AG04450 (cell line): ENCODE measurements at regions not wholly inside any gene's neighbourhood (a gene's known extent, or its start where the extent isn't known, plus 50 kb on each side); places are given as distances from the start of the nearest gene placed in this dataset.

Experiments
- CTCF ChIA-PET: fragments of 300-600, 350-600 bp; formaldehyde crosslinking; extraction: SDS; loops from one replicate; lab custom pipeline; 2022; ENCODE audit warnings: antibody characterized with exemption, inconsistent platforms; lab: Charles Lee
- POLR2A ChIA-PET: fragments of 350-600 bp; formaldehyde crosslinking; extraction: SDS; loops from one replicate; lab custom pipeline; 2021; ENCODE audit warnings: antibody characterized with exemption, inconsistent platforms; lab: Yijun Ruan, JAX
- DNase-seq: peaks from one replicate; pipeline ENCODE4 v3.0.0-alpha.2; 2011; ENCODE audit warnings: low read depth, low spot score
- H3K27ac ChIP-seq: one replicate; pipeline ENCODE4 v1.5.1; 2012; ENCODE audit warnings: low read depth, low read length, control low read depth
- H3K27me3 ChIP-seq: one replicate; pipeline ENCODE4 v1.6.0; 2012; ENCODE audit warnings: low read length; ENCODE audit not compliant: control insufficient read depth, insufficient read depth
- H3K4me3 ChIP-seq: 2 replicates; pipeline ENCODE4 v1.5.1; 2011; ENCODE audit warnings: mild to moderate bottlenecking, low read depth, low read length, control low read depth
- H3K9me3 ChIP-seq: 2 replicates; pipeline ENCODE4 v1.5.1; 2012; ENCODE audit warnings: low read length; ENCODE audit not compliant: control insufficient read depth, insufficient read depth
- CTCF ChIP-seq: IDR thresholded peaks from 2 replicates; pipeline ENCODE4 v1.5.1; 2011; ENCODE audit warnings: low read depth, low read length, control low read depth, inconsistent platforms

DNA sequence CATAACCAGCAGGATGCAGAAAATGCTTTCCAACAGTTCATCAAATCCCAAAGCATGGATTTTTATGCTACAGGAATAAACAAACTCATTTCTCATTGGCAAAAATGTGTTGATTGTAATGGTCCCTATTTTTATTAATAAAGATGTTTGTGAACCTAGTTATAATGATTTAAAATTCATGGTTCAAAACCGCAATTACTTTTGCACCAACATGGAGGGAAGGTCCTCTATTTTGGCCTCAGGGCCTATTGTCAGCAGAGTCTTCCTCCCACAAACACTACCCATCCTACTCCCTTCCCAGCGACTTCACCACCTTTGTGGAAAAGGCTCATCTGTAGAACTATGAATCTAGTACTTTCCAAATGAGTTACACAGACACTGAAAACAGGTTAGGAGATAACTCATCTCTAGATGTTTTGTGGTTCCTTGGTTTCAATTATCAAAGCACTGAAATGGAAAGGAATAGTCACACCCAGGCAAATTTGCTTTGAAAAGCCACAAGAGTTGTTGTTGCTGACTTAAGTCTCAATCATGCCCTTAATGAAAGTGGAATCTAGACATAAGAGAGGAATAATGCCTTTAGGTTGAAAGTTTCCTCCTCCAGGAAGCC is 59.4 kb upstream of the FRMD4A start:
- DNase-seq: no peak
- POLR2A ChIA-PET: no interaction called here
- H3K27ac ChIP-seq: no peak overlapping the region
- peaks cover 4% of the 10 kb centered on the region; the same call in 1 of the 2 replicates for H3K9me3 ChIP-seq
- CTCF ChIA-PET: no interaction called here
- TF ChIP-seq CTCF: no peak
- peaks cover 5% of the 10 kb centered on the region for H3K27me3 ChIP-seq
- no peak overlapping the region for H3K4me3 ChIP-seq

GRCh38 chr10:14385596-14386593 is 55.2 kb upstream of the FRMD4A start:
- TF ChIP-seq CTCF: peak; percentile 16; the same call in 1 of the 2 replicates
- POLR2A ChIA-PET: interaction anchor here (1.1 to 1.7 kb wide), 2 partner anchors 11 to 201 kb away, joined by 5 to 9 read pairs; no protein-coding TSS in a partner anchor
- peak; percentile 64 for DNase-seq
- peaks cover 3% of the 10 kb centered on the region for H3K27me3 ChIP-seq
- no peak overlapping the region for H3K27ac ChIP-seq
- no peak overlapping the region for H3K4me3 ChIP-seq
- CTCF ChIA-PET: interaction anchor here (0.5 to 1.8 kb wide), 9 partner anchors 10 to 436 kb away, joined by 3 to 20 read pairs (median 5); no protein-coding TSS in a partner anchor
- H3K9me3 ChIP-seq: no peaks in the 10 kb centered on the region

DNA sequence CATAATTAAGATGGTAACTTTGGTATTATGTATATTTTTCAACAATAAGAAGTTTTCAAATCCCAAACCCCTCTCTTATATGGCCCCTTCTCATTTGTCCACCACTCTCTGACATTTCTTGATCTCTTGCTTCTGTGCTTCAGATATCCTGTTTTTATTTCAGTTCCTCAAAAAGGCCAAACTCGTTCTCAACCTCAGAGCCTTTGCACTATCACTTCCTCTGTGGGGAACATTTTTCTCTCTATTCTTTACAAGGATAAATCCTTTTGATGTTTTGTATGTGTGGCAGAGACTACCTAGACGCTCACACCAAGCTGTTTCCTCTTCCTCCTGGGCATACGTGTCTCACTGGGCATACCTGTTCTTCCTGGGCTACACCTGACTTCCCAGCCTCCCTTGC is 54.2 kb upstream of the FRMD4A start:
- Histone ChIP-seq H3K4me3 (no peak overlapping the region), H3K27ac (no peak overlapping the region), H3K9me3 (no peaks in the 10 kb centered on the region), H3K27me3 (no peaks in the 10 kb centered on the region)
- DNase-seq: no peak
- ChIA-PET POLR2A (interaction anchor here (1.7 kb wide), 1 partner anchor 12 kb away, joined by 9 read pairs; no protein-coding TSS in a partner anchor), CTCF (interaction anchor here (0.8 to 1.8 kb wide), 7 partner anchors 11 to 437 kb away, joined by 3 to 20 read pairs (median 5); no protein-coding TSS in a partner anchor)
- TF ChIP-seq CTCF: no peak

DNA sequence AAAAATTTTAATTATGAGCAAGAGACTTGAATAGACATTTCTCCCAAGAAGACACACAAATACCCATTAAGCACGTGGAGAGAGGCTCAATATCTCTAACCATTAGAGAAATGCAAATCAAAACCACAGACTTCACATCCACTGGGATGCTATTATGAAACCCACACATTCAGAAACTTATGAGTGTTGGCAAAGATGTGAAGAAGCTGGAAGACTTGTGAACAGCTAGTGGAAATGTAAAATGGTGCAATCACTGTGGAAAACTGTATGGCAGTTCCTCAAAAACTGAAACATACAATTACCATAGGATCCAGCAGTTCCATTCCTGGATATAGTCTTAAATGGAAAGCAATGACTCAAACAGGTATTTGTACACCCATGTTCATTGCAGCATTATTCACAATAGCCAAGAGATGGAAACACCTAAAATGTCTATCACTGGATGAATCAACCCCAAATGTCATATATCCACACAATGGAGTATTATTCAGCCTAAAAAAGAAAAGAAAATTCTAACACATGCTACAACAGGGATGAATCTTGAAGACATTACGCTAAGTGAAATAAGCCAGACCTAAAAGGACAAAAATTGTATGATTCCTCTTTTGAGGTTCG is 53.5 kb upstream of the FRMD4A start:
- no peak for DNase-seq
- TF ChIP-seq CTCF: no peak
- ChIA-PET CTCF (interaction anchor here (0.6 to 1.8 kb wide), 4 partner anchors 12 to 188 kb away, joined by 3 to 20 read pairs (median 3); no protein-coding TSS in a partner anchor), POLR2A (no interaction called here)
- H3K4me3 ChIP-seq: no peak overlapping the region
- no peak overlapping the region for H3K27ac ChIP-seq
- no peaks in the 10 kb centered on the region for H3K27me3 ChIP-seq
- H3K9me3 ChIP-seq: no peaks in the 10 kb centered on the region
